ENCODE measurements at regions not wholly inside any gene's neighbourhood (a gene's known extent, or its start where the extent isn't known, plus 50 kb on each side); places are given as distances from the start of the nearest gene placed in this dataset.

DNA sequence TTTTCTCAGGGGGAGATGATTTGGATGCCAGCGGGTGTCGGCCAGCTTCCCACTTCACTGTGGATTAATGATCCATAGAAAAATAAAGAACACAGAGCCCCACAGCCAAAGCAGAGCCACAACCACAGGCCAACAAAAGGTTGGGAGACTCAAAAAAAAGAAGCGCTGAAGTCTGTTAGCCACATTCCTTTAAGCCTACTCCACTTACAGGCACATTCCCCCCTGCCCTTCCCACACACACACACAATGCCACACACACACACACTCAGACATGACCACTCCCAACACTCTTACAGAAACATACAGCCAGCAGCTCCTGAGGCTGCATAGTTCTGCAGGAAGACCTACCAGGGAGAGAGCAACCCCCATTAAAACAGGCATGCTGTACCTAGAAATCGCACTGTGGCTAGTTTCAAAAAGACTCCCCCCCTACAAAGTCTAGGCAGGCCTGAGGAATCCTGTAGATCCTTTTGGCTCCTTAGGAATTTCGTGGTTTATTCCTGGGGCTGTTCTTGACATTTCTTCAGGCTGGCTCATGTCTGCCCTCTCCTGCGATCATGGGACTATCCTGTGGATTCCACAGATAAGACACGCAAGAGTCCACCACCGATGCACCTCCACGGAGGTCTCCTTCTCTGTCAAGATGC lies 309.4 kb upstream of the TSPY4 start:
- WGBS: 84% methylated on average over 9 of the region's 9 CpGs
- Histone ChIP-seq H3K27ac (ENCODE audit: low read depth in 1 of 2, low read length in 2 of 2) (no peak overlapping the region), H3K4me3 (ENCODE audit: low read depth in 1 of 3, low read length in 3 of 3) (no peak overlapping the region), H3K27me3 (ENCODE audit: control insufficient read depth in 4 of 4, insufficient read depth in 4 of 4, low read length in 3 of 4) (no peaks in the 10 kb centered on the region), H3K9ac (ENCODE audit: low read depth in 1 of 2, low read length in 2 of 2) (no peak overlapping the region), H3K4me1 (ENCODE audit: control insufficient read depth in 4 of 4, insufficient read depth in 4 of 4, low read length in 3 of 4) (peaks cover 0 to 2% (median 0%) of the 10 kb centered on the region in 4 donors), H3K36me3 (ENCODE audit: control insufficient read depth in 4 of 4, insufficient read depth in 3 of 4, low read depth in 1 of 4, low read length in 3 of 4) (no peaks in the 10 kb centered on the region), H3K9me3 (ENCODE audit: control insufficient read depth in 4 of 4, low read length in 3 of 4) (no peaks in the 10 kb centered on the region)
- no peak for DNase-seq (ENCODE audit: low spot score)
- TF ChIP-seq ZBTB33 (IDR thresholded peaks at IDR 0.05): no peak
- TF ChIP-seq JUND (IDR thresholded peaks at IDR 0.05): no peak
- no peak for TF ChIP-seq TAF1 (conservative IDR thresholded peaks at IDR 0.05)
- TF ChIP-seq HNF4G (IDR thresholded peaks at IDR 0.05): no peak
- no peak for TF ChIP-seq YY1 (IDR thresholded peaks at IDR 0.05)
- no peak for TF ChIP-seq CTCF (IDR thresholded peaks at IDR 0.05; ENCODE audit: low read depth, low read length, missing input control)
- TF ChIP-seq GABPA (IDR thresholded peaks at IDR 0.05 in 1 of 2, conservative IDR thresholded peaks at IDR 0.05 in 1 of 2): no peak
- no peak for TF ChIP-seq FOXA2 (IDR thresholded peaks at IDR 0.05)
- TF ChIP-seq FOXA1 (IDR thresholded peaks at IDR 0.05): no peak
- TF ChIP-seq NR2F2 (IDR thresholded peaks at IDR 0.05): no peak
- TF ChIP-seq HNF4A (conservative IDR thresholded peaks at IDR 0.05): no peak
- no peak for TF ChIP-seq RXRA (IDR thresholded peaks at IDR 0.05)
- no peak for TF ChIP-seq MAX (IDR thresholded peaks at IDR 0.05)
- TF ChIP-seq RAD21 (IDR thresholded peaks at IDR 0.05): no peak
- TF ChIP-seq EGR1 (IDR thresholded peaks at IDR 0.05; ENCODE audit: low read depth in 2 of 2): no peak

DNA sequence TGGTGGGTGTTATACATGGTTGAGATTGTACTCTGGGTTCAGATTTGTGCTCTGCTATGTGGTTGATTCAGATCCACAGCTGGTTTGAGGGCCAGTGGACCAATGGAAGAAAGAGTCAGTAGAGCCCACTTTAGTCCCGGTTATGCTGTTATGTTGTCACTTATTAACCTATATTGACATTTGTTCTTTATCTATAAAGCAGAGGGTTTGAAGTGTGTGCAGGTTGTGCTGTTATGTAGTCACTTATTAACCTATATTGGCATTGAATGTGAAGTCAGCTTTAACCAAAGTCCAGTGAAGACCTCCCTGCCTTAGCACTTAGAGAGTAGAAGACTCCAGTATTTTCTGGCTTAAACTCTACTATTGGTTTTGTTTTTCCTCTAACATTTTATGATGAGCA lies 307.3 kb upstream of the TSPY4 start:
- Histone ChIP-seq H3K9me3 (ENCODE audit: control insufficient read depth in 4 of 4, low read length in 3 of 4) (no peaks in the 10 kb centered on the region), H3K9ac (ENCODE audit: low read depth in 1 of 2, low read length in 2 of 2) (no peak overlapping the region), H3K36me3 (ENCODE audit: control insufficient read depth in 4 of 4, insufficient read depth in 3 of 4, low read depth in 1 of 4, low read length in 3 of 4) (no peaks in the 10 kb centered on the region), H3K27ac (ENCODE audit: low read depth in 1 of 2, low read length in 2 of 2) (no peak overlapping the region), H3K4me3 (ENCODE audit: low read depth in 1 of 3, low read length in 3 of 3) (no peak overlapping the region), H3K4me1 (ENCODE audit: control insufficient read depth in 4 of 4, insufficient read depth in 4 of 4, low read length in 3 of 4) (peaks cover 0 to 2% (median 0%) of the 10 kb centered on the region in 4 donors), H3K27me3 (ENCODE audit: control insufficient read depth in 4 of 4, insufficient read depth in 4 of 4, low read length in 3 of 4) (no peaks in the 10 kb centered on the region)
- WGBS: 28% methylated on average over 1 of the region's 1 CpG
- TF ChIP-seq HNF4A (conservative IDR thresholded peaks at IDR 0.05) (peak in 1 of 2 donors; percentile 68), ATF3 (IDR thresholded peaks at IDR 0.05) (no peak), JUND (IDR thresholded peaks at IDR 0.05) (peak in 1 of 2 donors; percentile 50), NR2F2 (IDR thresholded peaks at IDR 0.05) (no peak), MAX (IDR thresholded peaks at IDR 0.05) (no peak), EGR1 (IDR thresholded peaks at IDR 0.05; ENCODE audit: low read depth in 2 of 2) (no peak), TAF1 (conservative IDR thresholded peaks at IDR 0.05) (no peak), RXRA (IDR thresholded peaks at IDR 0.05) (no peak), YY1 (IDR thresholded peaks at IDR 0.05) (no peak), SP1 (IDR thresholded peaks at IDR 0.05) (no peak), CTCF (IDR thresholded peaks at IDR 0.05; ENCODE audit: low read depth, low read length, missing input control) (no peak), RAD21 (IDR thresholded peaks at IDR 0.05) (peak in 1 of 2 donors; percentile 14), FOXA2 (IDR thresholded peaks at IDR 0.05) (peak; percentile 89), REST (IDR thresholded peaks at IDR 0.05) (peak; percentile 49), FOXA1 (IDR thresholded peaks at IDR 0.05) (peak; percentile 91), GABPA (IDR thresholded peaks at IDR 0.05 in 1 of 2, conservative IDR thresholded peaks at IDR 0.05 in 1 of 2) (no peak)
- DNase-seq (ENCODE audit: low spot score): peak; percentile 31
